Left lung (tissue), 4 donors: ENCODE measurements at regions not wholly inside any gene's neighbourhood (a gene's known extent, or its start where the extent isn't known, plus 50 kb on each side); places are given as distances from the start of the nearest gene placed in this dataset.

ENCODE experiments used
- ATAC-seq: fragments of 200-7000 bp; cut with Tn5 transposase; one replicate; pipeline ENCODE4 v1.9.1; 2020; ENCODE audit warnings: moderate library complexity
- DNase-seq, 4 donors: peaks; one replicate each; pipeline ENCODE4 v3.0.0-alpha.2; 2013 to 2020
- H3K27ac ChIP-seq, 2 donors: fragments of 200-600 bp; sonication (generic) in 1 of 2; one replicate each; pipeline versions ENCODE4 v1.5.0 to v1.8.0; 2020 to 2021
- H3K27me3 ChIP-seq, 2 donors: fragments of 200-600 bp; sonication (generic) in 1 of 2; one replicate each; pipeline versions ENCODE4 v1.5.0 to v1.8.0; 2020 to 2021
- H3K36me3 ChIP-seq, 2 donors: fragments of 200-600 bp; sonication (generic) in 1 of 2; one replicate each; pipeline versions ENCODE4 v1.5.0 to v1.8.0; 2020 to 2021
- H3K4me1 ChIP-seq, 2 donors: fragments of 200-600 bp; one replicate each; pipeline ENCODE4 v1.8.0; 2021
- H3K4me3 ChIP-seq, 2 donors: fragments of 200-600 bp; sonication (generic) in 1 of 2; one replicate each; pipeline versions ENCODE4 v1.5.0 to v1.8.0; 2020 to 2021; ENCODE audit warnings: mild to moderate bottlenecking in 1 of 2
- H3K9me3 ChIP-seq, 2 donors: fragments of 200-600 bp; sonication (generic) in 1 of 2; one replicate each; pipeline versions ENCODE4 v1.5.0 to v1.8.0; 2020 to 2021
- CTCF ChIP-seq, 2 donors: fragments of 200-600 bp; sonication (generic) in 1 of 2; IDR thresholded peaks; one replicate each; pipeline versions ENCODE4 v1.5.0 to v1.8.0; 2021; ENCODE audit warnings: antibody characterized with exemption in 2 of 2
- intact Hi-C, 2 donors: fragments of 100-400 bp; cut with DNase I; formaldehyde crosslinking; loops; one replicate each; pipeline versions ENCODE4 v1.11.2 to v1.14.2; 2022
- donor health status: DM: no; HTN: yes; CAD: no.
- donor health status: DM: no; HTN: no; CAD: no.

DNA sequence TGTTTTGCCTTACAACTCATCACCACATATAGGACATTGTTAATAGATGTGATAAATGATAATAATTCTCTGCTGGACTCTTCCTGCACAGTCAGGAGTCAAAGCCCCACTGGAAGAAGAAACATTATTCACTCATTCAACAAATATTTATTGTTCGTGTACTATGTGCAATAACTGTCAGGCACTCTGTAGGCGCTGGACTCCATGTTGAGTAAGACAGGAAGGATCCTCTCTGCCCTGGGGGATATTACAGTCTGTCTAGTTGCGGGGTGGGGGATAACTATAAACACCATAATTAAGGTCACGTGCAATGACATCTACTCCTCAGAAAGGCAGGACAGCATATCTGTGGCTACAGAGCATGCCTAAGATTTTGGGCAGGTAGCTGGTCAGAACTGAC lies 281.1 kb downstream of the FAT3 start:
- no peak for TF ChIP-seq CTCF (IDR thresholded peaks at IDR 0.05)
- Histone ChIP-seq H3K4me1 (no peaks in the 10 kb centered on the region), H3K36me3 (no peaks in the 10 kb centered on the region), H3K4me3 (no peak overlapping the region), H3K27me3 (no peaks in the 10 kb centered on the region), H3K9me3 (no peaks in the 10 kb centered on the region), H3K27ac (no peak overlapping the region)
- ATAC-seq, result no peak
- intact Hi-C loops, result no loop called here
- DNase-seq, result no peak

- no peak overlapping the region for H3K4me3 ChIP-seq
- ATAC-seq, result no peak
Measured at GRCh38 chr11:92506809-92507336, 282.3 kb downstream of the FAT3 start.

DNA sequence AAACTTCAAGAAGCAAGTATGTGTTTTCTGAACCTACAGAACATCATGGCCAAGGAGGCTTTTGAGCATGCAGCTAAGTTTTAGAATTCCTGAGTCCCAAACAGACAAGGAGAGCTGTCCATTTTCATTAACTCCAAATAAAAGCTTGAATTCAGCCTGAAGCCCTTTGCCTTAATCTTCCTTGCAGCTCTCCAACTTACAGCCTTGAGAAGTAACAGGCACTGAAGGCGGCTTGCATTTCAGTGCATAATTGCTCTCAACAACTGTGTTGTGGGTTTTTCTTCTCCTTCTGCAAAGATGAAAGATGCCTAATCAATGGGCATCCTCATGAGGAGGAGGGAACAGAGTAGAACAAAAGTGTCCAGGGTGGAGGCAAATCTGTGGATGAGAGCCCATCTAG lies 286.0 kb downstream of the FAT3 start:
- DNase-seq (no peak), ATAC-seq (no peak)
- TF ChIP-seq CTCF (IDR thresholded peaks at IDR 0.05), result no peak
- no peak overlapping the region for H3K27ac ChIP-seq
- no peaks in the 10 kb centered on the region for H3K36me3 ChIP-seq
- no peaks in the 10 kb centered on the region for H3K4me1 ChIP-seq
- intact Hi-C loops, result no loop called here
- H3K27me3 ChIP-seq, result no peaks in the 10 kb centered on the region
- H3K9me3 ChIP-seq, result no peaks in the 10 kb centered on the region
- no peak overlapping the region for H3K4me3 ChIP-seq

More at GRCh38 chr11:92506809-92507336, 282.3 kb downstream of the FAT3 start:
- Histone ChIP-seq H3K27ac (no peak overlapping the region), H3K27me3 (no peaks in the 10 kb centered on the region), H3K4me1 (no peaks in the 10 kb centered on the region), H3K36me3 (no peaks in the 10 kb centered on the region), H3K9me3 (no peaks in the 10 kb centered on the region)
- no peak for DNase-seq
- intact Hi-C loops, result no loop called here
- no peak for TF ChIP-seq CTCF (IDR thresholded peaks at IDR 0.05)

GRCh38 chr11:92511522-92512203 lies 287.0 kb downstream of the FAT3 start:
- H3K4me3 ChIP-seq, result no peak overlapping the region
- H3K27ac ChIP-seq, result no peak overlapping the region
- DNase-seq, result no peak
- TF ChIP-seq CTCF (IDR thresholded peaks at IDR 0.05), result no peak
- H3K9me3 ChIP-seq, result peaks cover 0 to 3% of the 10 kb centered on the region in 2 donors
- no peak for ATAC-seq
- H3K36me3 ChIP-seq, result no peaks in the 10 kb centered on the region
- H3K27me3 ChIP-seq, result no peaks in the 10 kb centered on the region
- no peaks in the 10 kb centered on the region for H3K4me1 ChIP-seq
- intact Hi-C loops, result no loop called here

GRCh38 chr11:92512204-92512569 lies 287.6 kb downstream of the FAT3 start:
- peaks cover 0 to 8% of the 10 kb centered on the region in 2 donors for H3K9me3 ChIP-seq
- intact Hi-C loops, result no loop called here

More at GRCh38 chr11:92512204-92512569, 287.6 kb downstream of the FAT3 start:
- TF ChIP-seq CTCF (IDR thresholded peaks at IDR 0.05), result no peak
- no peak for DNase-seq
- no peaks in the 10 kb centered on the region for H3K4me1 ChIP-seq
- H3K36me3 ChIP-seq, result no peaks in the 10 kb centered on the region
- no peak overlapping the region for H3K4me3 ChIP-seq
- no peak for ATAC-seq
- no peak overlapping the region for H3K27ac ChIP-seq
- H3K27me3 ChIP-seq, result no peaks in the 10 kb centered on the region
